DND-41 (cell line): ENCODE measurements at regions not wholly inside any gene's neighbourhood (a gene's known extent, or its start where the extent isn't known, plus 50 kb on each side); places are given as distances from the start of the nearest gene placed in this dataset.

Experiments used
- ATAC-seq: fragments of 200-7000 bp; cut with Tn5 transposase; 3 replicates; pipeline ENCODE4 v1.9.1; 2021; ENCODE audit warnings: low read depth; ENCODE audit not compliant: insufficient read depth
- DNase-seq: peaks from one replicate; pipeline ENCODE4 v3.0.0-alpha.2; 2020
- H2AFZ ChIP-seq: 2 replicates; pipeline ENCODE4 v1.6.0; 2012; ENCODE audit warnings: low read depth, low read length
- H3K27ac ChIP-seq: 2 replicates; pipeline ENCODE4 v1.5.1; 2012; ENCODE audit warnings: low read length, inconsistent platforms
- H3K27me3 ChIP-seq: fragments of 200-600 bp; sonication (generic); 2 replicates; pipeline ENCODE4 v1.6.0; 2012; ENCODE audit warnings: low read length, mild to moderate bottlenecking, inconsistent platforms; ENCODE audit not compliant: insufficient read depth, poor library complexity
- H3K36me3 ChIP-seq: 2 replicates; pipeline ENCODE4 v1.5.1; 2012; ENCODE audit warnings: low read length, inconsistent platforms; ENCODE audit not compliant: insufficient read depth
- H3K4me1 ChIP-seq: 2 replicates; pipeline ENCODE4 v1.5.1; 2012; ENCODE audit warnings: mild to moderate bottlenecking, low read length; ENCODE audit not compliant: insufficient read depth
- H3K4me2 ChIP-seq: 2 replicates; pipeline ENCODE4 v1.6.0; 2012; ENCODE audit warnings: mild to moderate bottlenecking, moderate library complexity, low read length, inconsistent platforms; ENCODE audit not compliant: insufficient read depth
- H3K4me3 ChIP-seq, 2 experiments: fragments of 200-600 bp in 1 of 2; shearing (Covaris generic) in 1 of 2; 2 replicates each; pipeline ENCODE4 v1.5.1; 2012 to 2016; ENCODE audit warnings: inconsistent platforms in 2 of 2, low read length in 2 of 2, mild to moderate bottlenecking in 2 of 2, low read depth in 1 of 2, moderate library complexity in 1 of 2
- H3K79me2 ChIP-seq: 2 replicates; pipeline ENCODE4 v1.6.0; 2012; ENCODE audit warnings: low read length, inconsistent platforms; ENCODE audit not compliant: insufficient read depth
- H3K9ac ChIP-seq: 2 replicates; pipeline ENCODE4 v1.6.0; 2012; ENCODE audit warnings: low read depth, mild to moderate bottlenecking, inconsistent platforms, low read length, moderate library complexity
- H3K9me3 ChIP-seq: 2 replicates; pipeline ENCODE4 v1.5.1; 2012; ENCODE audit warnings: low read length, moderate library complexity, mild to moderate bottlenecking, inconsistent platforms; ENCODE audit not compliant: insufficient read depth, severe bottlenecking
- H4K20me1 ChIP-seq: 2 replicates; pipeline ENCODE4 v1.6.0; 2012; ENCODE audit warnings: low read length; ENCODE audit not compliant: insufficient read depth
- EZH2 ChIP-seq: IDR thresholded peaks from 3 replicates; pipeline ENCODE4 v1.6.1; 2012; ENCODE audit warnings: borderline replicate concordance, low read depth, mild to moderate bottlenecking, moderate library complexity, low read length, inconsistent platforms; ENCODE audit not compliant: severe bottlenecking
- TF ChIP-seq, protein P1 (sequence below): IDR thresholded peaks from 2 replicates; pipeline ENCODE4 v1.5.1; 2012; ENCODE audit warnings: borderline replicate concordance, low read length, moderate library complexity, mild to moderate bottlenecking; ENCODE audit not compliant: poor library complexity, severe bottlenecking; ENCODE audit errors: extremely low read depth

DNA sequence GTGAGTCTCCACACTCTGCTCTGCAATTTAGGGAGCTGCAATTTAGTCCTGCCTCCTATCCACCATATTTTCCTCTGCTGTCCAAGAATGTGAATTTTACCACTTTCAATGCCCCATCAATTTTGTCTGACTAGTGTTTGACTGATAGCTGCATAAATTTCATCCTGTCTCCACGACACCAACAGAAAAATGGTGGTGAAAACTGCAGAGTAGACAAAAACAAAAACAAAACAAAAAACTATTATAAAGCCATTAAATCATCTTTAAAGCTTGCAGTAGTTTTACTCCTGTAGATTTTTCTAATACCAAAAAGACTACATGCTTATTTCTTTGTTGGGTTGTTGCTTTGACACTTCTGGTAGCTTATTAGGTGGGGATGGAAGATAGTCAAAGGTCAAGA lies 322.0 kb downstream of the PAX1 start:
- Histone ChIP-seq H3K79me2 (no peaks in the 10 kb centered on the region), H3K4me3 (no peak overlapping the region), H3K9ac (no peak overlapping the region), H4K20me1 (no peaks in the 10 kb centered on the region), H3K4me1 (no peaks in the 10 kb centered on the region), H3K4me2 (no peak overlapping the region), H3K27ac (no peak overlapping the region), H2AFZ (no peak overlapping the region), H3K9me3 (peaks cover 5% of the 10 kb centered on the region), H3K36me3 (no peaks in the 10 kb centered on the region), H3K27me3 (peaks cover 4% of the 10 kb centered on the region)
- ATAC-seq (no peak), DNase-seq (no peak)
- TF ChIP-seq, protein P1, sequence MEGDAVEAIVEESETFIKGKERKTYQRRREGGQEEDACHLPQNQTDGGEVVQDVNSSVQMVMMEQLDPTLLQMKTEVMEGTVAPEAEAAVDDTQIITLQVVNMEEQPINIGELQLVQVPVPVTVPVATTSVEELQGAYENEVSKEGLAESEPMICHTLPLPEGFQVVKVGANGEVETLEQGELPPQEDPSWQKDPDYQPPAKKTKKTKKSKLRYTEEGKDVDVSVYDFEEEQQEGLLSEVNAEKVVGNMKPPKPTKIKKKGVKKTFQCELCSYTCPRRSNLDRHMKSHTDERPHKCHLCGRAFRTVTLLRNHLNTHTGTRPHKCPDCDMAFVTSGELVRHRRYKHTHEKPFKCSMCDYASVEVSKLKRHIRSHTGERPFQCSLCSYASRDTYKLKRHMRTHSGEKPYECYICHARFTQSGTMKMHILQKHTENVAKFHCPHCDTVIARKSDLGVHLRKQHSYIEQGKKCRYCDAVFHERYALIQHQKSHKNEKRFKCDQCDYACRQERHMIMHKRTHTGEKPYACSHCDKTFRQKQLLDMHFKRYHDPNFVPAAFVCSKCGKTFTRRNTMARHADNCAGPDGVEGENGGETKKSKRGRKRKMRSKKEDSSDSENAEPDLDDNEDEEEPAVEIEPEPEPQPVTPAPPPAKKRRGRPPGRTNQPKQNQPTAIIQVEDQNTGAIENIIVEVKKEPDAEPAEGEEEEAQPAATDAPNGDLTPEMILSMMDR, result no peak
- no peak for TF ChIP-seq EZH2

DNA sequence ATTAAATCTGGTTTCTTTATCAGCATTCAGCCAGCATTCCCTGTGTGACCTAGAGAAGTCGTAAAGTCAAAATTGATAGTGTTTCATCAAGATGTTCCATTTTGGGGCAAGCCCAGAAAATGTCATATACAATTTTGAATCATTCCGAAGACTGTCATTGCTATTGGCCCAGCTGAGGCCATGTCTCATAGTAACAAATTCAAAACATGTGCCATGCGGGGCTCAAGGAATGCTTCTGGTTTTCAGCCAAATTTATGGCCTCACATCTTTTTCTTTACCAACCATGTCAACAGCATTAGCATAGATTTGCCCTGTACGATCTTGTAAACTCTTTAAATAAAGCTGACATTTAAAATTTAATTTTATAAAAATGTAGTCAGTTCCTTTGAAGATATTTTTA lies 314.7 kb downstream of the PAX1 start:
- Histone ChIP-seq H3K9me3 (no peaks in the 10 kb centered on the region), H3K79me2 (no peaks in the 10 kb centered on the region), H3K4me2 (no peak overlapping the region), H3K27me3 (no peaks in the 10 kb centered on the region), H2AFZ (no peak overlapping the region), H3K4me3 (no peak overlapping the region), H3K9ac (no peak overlapping the region), H3K4me1 (no peaks in the 10 kb centered on the region), H3K36me3 (no peaks in the 10 kb centered on the region), H3K27ac (no peak overlapping the region), H4K20me1 (no peaks in the 10 kb centered on the region)
- no peak for TF ChIP-seq EZH2
- TF ChIP-seq, protein P1, result no peak
- ATAC-seq (no peak), DNase-seq (no peak)

DNA sequence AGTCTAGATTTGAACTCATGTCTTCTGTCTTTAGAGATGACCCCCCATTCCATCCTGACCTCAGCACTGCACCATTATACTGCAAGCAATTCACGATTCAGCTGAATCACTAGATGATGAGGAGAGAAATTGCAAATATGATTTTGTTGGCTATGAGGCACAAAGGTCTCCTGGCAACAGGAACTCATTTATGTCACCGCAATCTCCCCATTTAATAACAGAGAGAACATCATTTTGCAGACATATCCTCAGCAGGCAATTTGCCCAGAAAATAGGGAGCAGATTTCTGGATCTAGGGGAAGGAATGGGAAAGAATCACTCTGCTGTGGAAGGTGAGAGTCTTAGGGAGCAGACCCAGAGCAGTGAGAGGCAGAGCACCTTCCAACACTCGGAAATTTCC lies 303.0 kb downstream of the PAX1 start:
- TF ChIP-seq, protein P1, result no peak
- no peak for TF ChIP-seq EZH2
- ATAC-seq (no peak), DNase-seq (no peak)
- Histone ChIP-seq H3K36me3 (no peaks in the 10 kb centered on the region), H3K27me3 (peaks cover 3% of the 10 kb centered on the region), H3K27ac (no peak overlapping the region), H3K79me2 (no peaks in the 10 kb centered on the region), H2AFZ (no peak overlapping the region), H3K4me3 (no peak overlapping the region), H3K9me3 (no peaks in the 10 kb centered on the region), H3K9ac (no peak overlapping the region), H4K20me1 (no peaks in the 10 kb centered on the region), H3K4me1 (no peaks in the 10 kb centered on the region), H3K4me2 (no peak overlapping the region)

DNA sequence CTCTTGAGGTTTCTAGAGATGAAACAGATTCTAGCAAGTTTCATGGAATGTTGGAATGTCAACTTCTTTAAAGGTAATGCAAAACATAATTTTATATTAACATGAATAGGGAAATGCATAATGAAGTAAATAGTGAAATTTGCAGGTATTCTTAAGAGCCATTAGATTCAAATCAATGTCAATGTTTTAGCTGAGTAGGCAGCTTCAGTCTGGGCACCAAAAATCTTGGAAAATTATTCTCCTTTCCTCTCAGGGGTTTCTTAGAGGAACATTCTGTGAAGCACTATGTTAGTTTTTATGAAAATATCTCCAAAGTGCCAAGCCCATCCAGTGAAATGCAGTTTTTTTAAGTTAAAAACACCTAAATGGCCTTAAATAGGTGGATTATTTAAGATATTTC lies 300.8 kb downstream of the PAX1 start:
- no peak for ATAC-seq
- Histone ChIP-seq H2AFZ (no peak overlapping the region), H3K79me2 (no peaks in the 10 kb centered on the region), H3K27me3 (peaks cover 3% of the 10 kb centered on the region), H3K4me1 (no peaks in the 10 kb centered on the region), H4K20me1 (no peaks in the 10 kb centered on the region), H3K36me3 (no peaks in the 10 kb centered on the region), H3K4me3 (no peak overlapping the region), H3K27ac (no peak overlapping the region), H3K9me3 (no peaks in the 10 kb centered on the region), H3K9ac (no peak overlapping the region), H3K4me2 (no peak overlapping the region)
- no peak for TF ChIP-seq EZH2
- TF ChIP-seq, protein P1, result no peak
- DNase-seq, result no peak
